RWPE2 (cell line): ENCODE measurements at regions not wholly inside any gene's neighbourhood (a gene's known extent, or its start where the extent isn't known, plus 50 kb on each side); places are given as distances from the start of the nearest gene placed in this dataset.

ENCODE experiments used
- ATAC-seq: fragments of 200-7000 bp; cut with Tn5 transposase; 3 replicates; pipeline ENCODE4 v1.9.1; 2021; ENCODE audit warnings: low read depth
- DNase-seq: peaks from one replicate; pipeline ENCODE4 v3.0.0-alpha.2; 2020; ENCODE audit warnings: low spot score
- H3K27ac ChIP-seq: fragments of 450-650 bp; 2 replicates; pipeline ENCODE4 v1.5.1; 2017; ENCODE audit warnings: mild to moderate bottlenecking; ENCODE audit not compliant: poor library complexity, severe bottlenecking
- H3K27me3 ChIP-seq: fragments of 250-450 bp; sonication (Bioruptor Pico); 2 replicates; pipeline ENCODE4 v1.5.1; 2021; ENCODE audit warnings: mild to moderate bottlenecking, moderate library complexity; ENCODE audit not compliant: insufficient read depth, poor library complexity, severe bottlenecking
- H3K36me3 ChIP-seq: fragments of 250-450 bp; sonication (Bioruptor Pico); 2 replicates; pipeline ENCODE4 v1.5.1; 2020; ENCODE audit warnings: low read depth, mild to moderate bottlenecking, moderate library complexity
- H3K4me1 ChIP-seq: fragments of 250-450 bp; sonication (Bioruptor Pico); 2 replicates; pipeline ENCODE4 v1.5.1; 2021; ENCODE audit warnings: mild to moderate bottlenecking, moderate library complexity; ENCODE audit not compliant: insufficient read depth, poor library complexity, severe bottlenecking
- H3K4me3 ChIP-seq: fragments of 250-450 bp; sonication (Bioruptor Pico); 2 replicates; pipeline ENCODE4 v1.5.1; 2021; ENCODE audit warnings: mild to moderate bottlenecking, moderate library complexity; ENCODE audit not compliant: severe bottlenecking
- H3K9me3 ChIP-seq: fragments of 250-450 bp; sonication (Bioruptor Pico); 2 replicates; pipeline ENCODE4 v1.5.1; 2021; ENCODE audit warnings: mild to moderate bottlenecking, moderate library complexity; ENCODE audit not compliant: severe bottlenecking
- CTCF ChIP-seq: fragments of 450-650 bp; IDR thresholded peaks from one replicate; pipeline ENCODE4 v1.5.1; 2017; ENCODE audit warnings: mild to moderate bottlenecking, moderate library complexity; ENCODE audit not compliant: poor library complexity, severe bottlenecking

DNA sequence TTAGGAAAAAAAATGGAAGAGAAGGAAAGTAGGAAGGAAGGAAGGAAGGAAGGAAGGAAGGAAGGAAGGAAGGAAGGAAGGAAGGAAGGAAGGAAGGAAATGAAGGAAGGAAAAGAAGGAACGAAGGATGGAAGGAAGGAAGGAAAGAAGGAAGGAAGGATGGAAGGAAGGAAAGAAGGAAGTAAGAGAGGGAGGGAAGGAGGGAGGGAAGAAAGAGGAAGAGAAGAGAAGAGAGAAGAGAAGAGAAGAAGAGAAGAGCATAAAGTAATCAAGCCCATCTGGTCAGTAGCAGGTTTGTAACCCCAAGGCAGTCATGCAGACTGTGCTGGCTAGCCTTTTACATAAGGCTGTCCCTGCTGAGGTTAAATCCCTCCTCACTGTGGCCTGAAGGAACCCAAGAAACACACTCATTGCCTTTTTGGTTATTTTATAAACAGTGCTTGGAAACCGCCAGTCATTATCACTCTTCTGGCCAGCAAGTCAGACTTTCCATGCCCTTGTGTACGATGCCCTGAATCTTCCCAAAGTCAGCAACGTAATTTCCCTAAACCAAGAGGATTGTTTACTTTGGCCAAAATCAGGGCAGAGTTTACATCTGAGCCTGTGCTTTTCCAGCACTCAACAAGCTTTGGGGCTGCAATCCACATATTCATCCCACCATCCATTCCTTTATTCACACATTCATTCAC, 409.6 kb upstream of the MAF start:
- H3K27ac ChIP-seq = no peak overlapping the region
- no peaks in the 10 kb centered on the region for H3K36me3 ChIP-seq
- no peak for TF ChIP-seq CTCF
- ATAC-seq (no peak), DNase-seq (no peak)
- H3K4me1 ChIP-seq = peaks cover 9% of the 10 kb centered on the region
- no peaks in the 10 kb centered on the region for H3K9me3 ChIP-seq
- no peaks in the 10 kb centered on the region for H3K27me3 ChIP-seq
- no peak overlapping the region for H3K4me3 ChIP-seq

- H3K4me1 ChIP-seq = peaks cover 9% of the 10 kb centered on the region
- H3K27ac ChIP-seq = no peak overlapping the region
- TF ChIP-seq CTCF = no peak
- ATAC-seq (no peak), DNase-seq (no peak)
- no peaks in the 10 kb centered on the region for H3K27me3 ChIP-seq
- no peak overlapping the region for H3K4me3 ChIP-seq
- no peaks in the 10 kb centered on the region for H3K36me3 ChIP-seq
- H3K9me3 ChIP-seq = no peaks in the 10 kb centered on the region
Observed at GRCh38 chr16:80008857-80009256, 408.3 kb upstream of the MAF start.

GRCh38 chr16:80007231-80007630, 406.7 kb upstream of the MAF start:
- DNase-seq (no peak), ATAC-seq (no peak)
- H3K27ac ChIP-seq = no peak overlapping the region
- no peaks in the 10 kb centered on the region for H3K9me3 ChIP-seq
- H3K4me3 ChIP-seq = no peak overlapping the region
- TF ChIP-seq CTCF = no peak
- H3K27me3 ChIP-seq = no peaks in the 10 kb centered on the region
- peaks cover 9% of the 10 kb centered on the region for H3K4me1 ChIP-seq
- H3K36me3 ChIP-seq = no peaks in the 10 kb centered on the region

GRCh38 chr16:80006241-80007215, 406.0 kb upstream of the MAF start:
- no peak for DNase-seq
- TF ChIP-seq CTCF = no peak
- peak; percentile 90 for ATAC-seq
- peaks cover 9% of the 10 kb centered on the region for H3K4me1 ChIP-seq
- no peaks in the 10 kb centered on the region for H3K36me3 ChIP-seq
- H3K4me3 ChIP-seq = no peak overlapping the region
- no peaks in the 10 kb centered on the region for H3K9me3 ChIP-seq
- H3K27me3 ChIP-seq = no peaks in the 10 kb centered on the region
- no peak overlapping the region for H3K27ac ChIP-seq
